Ascending aorta (tissue), 2 donors: ENCODE measurements at regions not wholly inside any gene's neighbourhood (a gene's known extent, or its start where the extent isn't known, plus 50 kb on each side); places are given as distances from the start of the nearest gene placed in this dataset.
"Not testable (repeated sequence)": the region's sequence is repeated elsewhere in the genome, so short reads cannot be mapped to it uniquely, and the experiment has no call there.

Experiments used
- DNase-seq, 2 donors: peaks; one replicate each; pipeline ENCODE4 v3.0.0-alpha.2; 2019; ENCODE audit warnings: low spot score in 2 of 2
- H3K27ac ChIP-seq, 2 donors: fragments of 200-600 bp; sonication (generic); one replicate each; pipeline ENCODE4 v1.5.1; 2016 to 2017; ENCODE audit warnings: mild to moderate bottlenecking in 1 of 2
- H3K27me3 ChIP-seq: fragments of 200-600 bp; sonication (generic); one replicate; pipeline ENCODE4 v1.5.1; 2017
- H3K36me3 ChIP-seq, 2 donors: fragments of 200-600 bp; sonication (generic); one replicate each; pipeline ENCODE4 v1.5.1; 2016
- H3K4me1 ChIP-seq, 2 donors: fragments of 200-600 bp; sonication (generic); one replicate each; pipeline ENCODE4 v1.5.1; 2016 to 2017; ENCODE audit warnings: mild to moderate bottlenecking in 1 of 2
- H3K4me3 ChIP-seq, 2 donors: fragments of 200-600 bp; sonication (generic); one replicate each; pipeline ENCODE4 v1.5.1; 2016 to 2017; ENCODE audit warnings: mild to moderate bottlenecking in 1 of 2
- H3K9me3 ChIP-seq, 2 donors: fragments of 200-600 bp; sonication (generic); one replicate each; pipeline ENCODE4 v1.5.1; 2016
- intact Hi-C: fragments of 100-400 bp; cut with DNase I; formaldehyde crosslinking; loops from one replicate; pipeline ENCODE4 v1.15.1; 2023
- TF ChIP-seq, protein P1 (sequence below), 3 experiments: fragments of 200-600 bp in 2 of 3; fragments of 450-650 bp in 1 of 3; sonication (generic) in 2 of 3; IDR thresholded peaks; one replicate each; pipeline ENCODE4 v1.5.1; 2016 to 2019; ENCODE audit warnings: antibody characterized with exemption in 3 of 3, mild to moderate bottlenecking in 1 of 3, moderate library complexity in 1 of 3

DNA sequence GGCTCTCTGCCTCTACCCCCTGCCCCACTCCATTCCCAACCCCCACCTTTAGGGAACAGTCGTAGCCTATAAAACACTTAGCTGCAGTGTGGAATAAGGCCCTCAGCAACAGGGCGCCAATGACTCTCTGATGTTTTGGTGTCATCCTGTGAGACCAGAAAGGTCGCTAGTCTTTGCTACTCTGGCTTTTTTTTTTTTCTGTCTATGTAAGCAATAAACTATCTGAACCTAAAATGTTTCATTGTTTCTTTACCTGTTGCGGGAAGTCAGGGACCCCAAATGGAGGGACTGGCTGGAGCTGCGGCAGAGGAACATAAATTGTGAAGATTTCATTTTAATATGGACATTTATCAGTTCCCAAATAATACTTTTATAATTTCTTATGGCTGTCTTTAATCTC lies 154.6 kb downstream of the COPS8 start:
- TF ChIP-seq, protein P1, sequence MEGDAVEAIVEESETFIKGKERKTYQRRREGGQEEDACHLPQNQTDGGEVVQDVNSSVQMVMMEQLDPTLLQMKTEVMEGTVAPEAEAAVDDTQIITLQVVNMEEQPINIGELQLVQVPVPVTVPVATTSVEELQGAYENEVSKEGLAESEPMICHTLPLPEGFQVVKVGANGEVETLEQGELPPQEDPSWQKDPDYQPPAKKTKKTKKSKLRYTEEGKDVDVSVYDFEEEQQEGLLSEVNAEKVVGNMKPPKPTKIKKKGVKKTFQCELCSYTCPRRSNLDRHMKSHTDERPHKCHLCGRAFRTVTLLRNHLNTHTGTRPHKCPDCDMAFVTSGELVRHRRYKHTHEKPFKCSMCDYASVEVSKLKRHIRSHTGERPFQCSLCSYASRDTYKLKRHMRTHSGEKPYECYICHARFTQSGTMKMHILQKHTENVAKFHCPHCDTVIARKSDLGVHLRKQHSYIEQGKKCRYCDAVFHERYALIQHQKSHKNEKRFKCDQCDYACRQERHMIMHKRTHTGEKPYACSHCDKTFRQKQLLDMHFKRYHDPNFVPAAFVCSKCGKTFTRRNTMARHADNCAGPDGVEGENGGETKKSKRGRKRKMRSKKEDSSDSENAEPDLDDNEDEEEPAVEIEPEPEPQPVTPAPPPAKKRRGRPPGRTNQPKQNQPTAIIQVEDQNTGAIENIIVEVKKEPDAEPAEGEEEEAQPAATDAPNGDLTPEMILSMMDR (IDR thresholded peaks at IDR 0.05), result no peak
- Histone ChIP-seq H3K36me3 (no peaks in the 10 kb centered on the region), H3K27me3 (no peaks in the 10 kb centered on the region), H3K4me1 (peaks cover 0 to 2% of the 10 kb centered on the region in 2 donors), H3K27ac (no peak overlapping the region), H3K9me3 (peaks cover 0 to 9% of the 10 kb centered on the region in 2 donors), H3K4me3 (no peak overlapping the region)
- intact Hi-C loops, result no loop called here
- DNase-seq, result no peak

DNA sequence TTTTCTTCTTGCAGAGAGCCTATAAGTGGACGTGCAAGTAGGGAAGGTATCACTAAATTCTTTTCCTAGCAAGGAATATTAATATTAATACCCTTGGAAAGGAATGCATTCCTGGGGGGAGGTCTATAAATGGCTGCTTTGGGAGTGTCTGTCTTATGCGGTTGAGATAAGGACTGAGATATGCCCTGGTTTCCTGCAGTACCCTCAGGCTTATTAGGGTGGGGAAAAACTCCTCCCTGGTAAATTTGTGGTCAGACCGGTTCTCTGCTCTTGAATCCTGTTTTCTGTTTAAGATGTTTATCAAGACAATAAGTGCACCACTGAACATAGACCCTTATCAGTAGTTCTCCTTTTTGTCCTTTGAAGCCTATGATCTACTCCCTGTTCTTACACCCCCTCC lies 155.2 kb downstream of the COPS8 start:
- DNase-seq, H3K9me3 ChIP-seq, H3K4me3 ChIP-seq, H3K36me3 ChIP-seq, H3K4me1 ChIP-seq, H3K27ac ChIP-seq, H3K27me3 ChIP-seq, intact Hi-C loops: not testable (repeated sequence)

- Histone ChIP-seq H3K4me1 (no peaks in the 10 kb centered on the region), H3K27ac (no peak overlapping the region), H3K36me3 (no peaks in the 10 kb centered on the region), H3K27me3 (no peaks in the 10 kb centered on the region), H3K9me3 (peaks cover 0 to 9% of the 10 kb centered on the region in 2 donors), H3K4me3 (no peak overlapping the region)
- intact Hi-C loops, result no loop called here
- TF ChIP-seq, protein P1 (IDR thresholded peaks at IDR 0.05), result no peak
- no peak for DNase-seq
These were observed 156.4 kb downstream of the COPS8 start for GRCh38 chr2:237242091-237242536.

DNA sequence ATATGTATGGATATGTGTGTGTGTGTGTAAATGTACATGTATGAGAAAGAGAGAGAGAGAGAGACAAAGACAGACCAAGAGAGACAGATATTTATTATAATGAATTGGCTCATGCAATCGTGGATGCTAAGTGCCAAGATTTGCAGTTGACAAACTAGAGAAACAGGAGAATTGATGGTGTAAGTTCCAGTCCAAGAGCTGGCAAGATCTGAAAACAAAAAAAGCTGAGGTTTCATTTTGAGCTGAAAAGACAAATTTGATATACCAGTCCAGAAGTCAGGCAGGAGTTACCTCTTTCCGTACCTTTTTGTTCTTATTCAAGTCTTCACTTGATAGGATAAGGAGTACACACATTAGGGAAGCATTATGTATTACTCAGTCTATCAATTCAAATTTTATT lies 157.8 kb downstream of the COPS8 start:
- Histone ChIP-seq H3K4me1 (no peaks in the 10 kb centered on the region), H3K9me3 (peaks cover 0 to 9% of the 10 kb centered on the region in 2 donors), H3K4me3 (no peak overlapping the region), H3K27me3 (no peaks in the 10 kb centered on the region), H3K36me3 (no peaks in the 10 kb centered on the region), H3K27ac (no peak overlapping the region)
- intact Hi-C loops, result no loop called here
- TF ChIP-seq, protein P1 (IDR thresholded peaks at IDR 0.05), result no peak
- DNase-seq, result no peak

DNA sequence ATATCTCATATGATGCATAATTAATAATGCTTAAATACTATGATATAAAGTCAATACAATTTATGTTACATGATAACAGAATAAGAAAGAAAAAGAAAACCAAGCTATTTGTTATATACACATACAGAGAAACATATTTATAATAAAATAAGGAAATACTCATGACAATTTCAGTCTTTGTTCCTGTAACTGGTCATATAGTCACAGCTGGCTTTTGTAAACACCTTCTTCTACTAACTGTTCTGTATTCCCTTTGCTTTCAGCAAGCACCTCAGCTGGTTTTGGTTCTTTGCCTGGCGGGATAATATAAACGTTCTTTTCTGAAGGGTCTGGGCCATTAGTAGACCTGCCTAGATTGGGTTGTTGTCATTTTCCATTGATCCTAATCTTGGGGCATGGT lies 158.5 kb downstream of the COPS8 start:
- H3K4me1 ChIP-seq, result no peaks in the 10 kb centered on the region
- no peaks in the 10 kb centered on the region for H3K36me3 ChIP-seq
- TF ChIP-seq, protein P1 (IDR thresholded peaks at IDR 0.05), result no peak
- DNase-seq, result no peak
- H3K9me3 ChIP-seq, result peaks cover 0 to 9% of the 10 kb centered on the region in 2 donors
- H3K27ac ChIP-seq, result no peak overlapping the region
- intact Hi-C loops, result no loop called here
- no peak overlapping the region for H3K4me3 ChIP-seq
- no peaks in the 10 kb centered on the region for H3K27me3 ChIP-seq

GRCh38 chr2:237244976-237245646 lies 159.4 kb downstream of the COPS8 start:
- intact Hi-C loops, result no loop called here
- TF ChIP-seq, protein P1 (IDR thresholded peaks at IDR 0.05), result no peak
- Histone ChIP-seq H3K27me3 (no peaks in the 10 kb centered on the region), H3K4me1 (no peaks in the 10 kb centered on the region), H3K27ac (no peak overlapping the region), H3K9me3 (peaks cover 0 to 9% of the 10 kb centered on the region in 2 donors), H3K4me3 (no peak overlapping the region), H3K36me3 (no peaks in the 10 kb centered on the region)
- no peak for DNase-seq
